ENCODE measurements at regions not wholly inside any gene's neighbourhood (a gene's known extent, or its start where the extent isn't known, plus 50 kb on each side); places are given as distances from the start of the nearest gene placed in this dataset.

- no peak for TF ChIP-seq POLR2A (IDR thresholded peaks at IDR 0.05)
- no peak for TF ChIP-seq CTCF (IDR thresholded peaks at IDR 0.05)
These were observed 158.6 kb upstream of the CDH8 start for GRCh38 chr16:62194828-62195227.
